ENCODE measurements at regions not wholly inside any gene's neighbourhood (a gene's known extent, or its start where the extent isn't known, plus 50 kb on each side); places are given as distances from the start of the nearest gene placed in this dataset.

- TF ChIP-seq, protein P1, sequence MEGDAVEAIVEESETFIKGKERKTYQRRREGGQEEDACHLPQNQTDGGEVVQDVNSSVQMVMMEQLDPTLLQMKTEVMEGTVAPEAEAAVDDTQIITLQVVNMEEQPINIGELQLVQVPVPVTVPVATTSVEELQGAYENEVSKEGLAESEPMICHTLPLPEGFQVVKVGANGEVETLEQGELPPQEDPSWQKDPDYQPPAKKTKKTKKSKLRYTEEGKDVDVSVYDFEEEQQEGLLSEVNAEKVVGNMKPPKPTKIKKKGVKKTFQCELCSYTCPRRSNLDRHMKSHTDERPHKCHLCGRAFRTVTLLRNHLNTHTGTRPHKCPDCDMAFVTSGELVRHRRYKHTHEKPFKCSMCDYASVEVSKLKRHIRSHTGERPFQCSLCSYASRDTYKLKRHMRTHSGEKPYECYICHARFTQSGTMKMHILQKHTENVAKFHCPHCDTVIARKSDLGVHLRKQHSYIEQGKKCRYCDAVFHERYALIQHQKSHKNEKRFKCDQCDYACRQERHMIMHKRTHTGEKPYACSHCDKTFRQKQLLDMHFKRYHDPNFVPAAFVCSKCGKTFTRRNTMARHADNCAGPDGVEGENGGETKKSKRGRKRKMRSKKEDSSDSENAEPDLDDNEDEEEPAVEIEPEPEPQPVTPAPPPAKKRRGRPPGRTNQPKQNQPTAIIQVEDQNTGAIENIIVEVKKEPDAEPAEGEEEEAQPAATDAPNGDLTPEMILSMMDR (IDR thresholded peaks at IDR 0.05) = no peak
- no peak for TF ChIP-seq EP300 (IDR thresholded peaks at IDR 0.05)
These were observed 805.7 kb downstream of the TUSC7 start for GRCh38 chr3:117515309-117515708.
